ENCODE measurements at regions not wholly inside any gene's neighbourhood (a gene's known extent, or its start where the extent isn't known, plus 50 kb on each side); places are given as distances from the start of the nearest gene placed in this dataset.

DNA sequence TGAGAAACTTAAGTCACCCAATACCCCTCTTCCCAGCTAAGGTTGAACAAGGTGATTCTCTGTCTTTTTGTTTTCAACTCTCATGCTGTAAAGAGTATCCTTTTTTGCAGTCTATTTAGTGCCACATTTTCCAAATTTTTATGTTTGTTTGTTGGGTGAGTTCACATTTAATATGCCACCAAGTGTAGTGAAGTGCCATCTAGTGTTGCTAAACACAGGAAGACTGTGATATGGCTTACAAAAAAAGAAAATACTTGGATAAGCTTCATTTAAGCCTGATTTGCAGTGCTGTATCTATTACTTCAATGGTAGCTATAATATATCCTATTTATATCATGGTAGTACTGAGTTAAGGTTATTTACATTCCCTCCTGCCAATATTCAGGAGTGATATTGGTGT lies 319.2 kb upstream of the CHORDC1 start:
- TF ChIP-seq, protein P1, sequence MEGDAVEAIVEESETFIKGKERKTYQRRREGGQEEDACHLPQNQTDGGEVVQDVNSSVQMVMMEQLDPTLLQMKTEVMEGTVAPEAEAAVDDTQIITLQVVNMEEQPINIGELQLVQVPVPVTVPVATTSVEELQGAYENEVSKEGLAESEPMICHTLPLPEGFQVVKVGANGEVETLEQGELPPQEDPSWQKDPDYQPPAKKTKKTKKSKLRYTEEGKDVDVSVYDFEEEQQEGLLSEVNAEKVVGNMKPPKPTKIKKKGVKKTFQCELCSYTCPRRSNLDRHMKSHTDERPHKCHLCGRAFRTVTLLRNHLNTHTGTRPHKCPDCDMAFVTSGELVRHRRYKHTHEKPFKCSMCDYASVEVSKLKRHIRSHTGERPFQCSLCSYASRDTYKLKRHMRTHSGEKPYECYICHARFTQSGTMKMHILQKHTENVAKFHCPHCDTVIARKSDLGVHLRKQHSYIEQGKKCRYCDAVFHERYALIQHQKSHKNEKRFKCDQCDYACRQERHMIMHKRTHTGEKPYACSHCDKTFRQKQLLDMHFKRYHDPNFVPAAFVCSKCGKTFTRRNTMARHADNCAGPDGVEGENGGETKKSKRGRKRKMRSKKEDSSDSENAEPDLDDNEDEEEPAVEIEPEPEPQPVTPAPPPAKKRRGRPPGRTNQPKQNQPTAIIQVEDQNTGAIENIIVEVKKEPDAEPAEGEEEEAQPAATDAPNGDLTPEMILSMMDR (IDR thresholded peaks at IDR 0.05; ENCODE audit: low read depth, low read length, poor library complexity, severe bottlenecking), result no peak
- TF ChIP-seq EZH2phosphoT487 (IDR thresholded peaks at IDR 0.05; ENCODE audit: borderline replicate concordance, low read length), result no peak

Data from DOHH2 (cell line).